ENCODE measurements at regions not wholly inside any gene's neighbourhood (a gene's known extent, or its start where the extent isn't known, plus 50 kb on each side); places are given as distances from the start of the nearest gene placed in this dataset.

GRCh38 chr10:3858051-3858845, 73.2 kb upstream of the KLF6 start:
- DNase-seq: no peak

- DNase-seq: no peak
These were observed 72.3 kb upstream of the KLF6 start for GRCh38 chr10:3857318-3857717.

GRCh38 chr10:3856593-3856992, 71.6 kb upstream of the KLF6 start:
- DNase-seq: no peak

- no peak for DNase-seq
These were observed 68.7 kb upstream of the KLF6 start for GRCh38 chr10:3853547-3854303.

GRCh38 chr10:3853016-3853415, 68.0 kb upstream of the KLF6 start:
- DNase-seq: no peak

- DNase-seq: peak; percentile 66
These were observed 67.3 kb upstream of the KLF6 start for GRCh38 chr10:3852147-3852904.

- no peak for DNase-seq
These were observed 66.3 kb upstream of the KLF6 start for GRCh38 chr10:3850999-3851937.

- DNase-seq: no peak
These were observed 64.0 kb upstream of the KLF6 start for GRCh38 chr10:3848775-3849635.

- no peak for DNase-seq
These were observed 63.2 kb upstream of the KLF6 start for GRCh38 chr10:3848005-3848774.

- no peak for DNase-seq
These were observed 61.7 kb upstream of the KLF6 start for GRCh38 chr10:3846736-3847135.

- DNase-seq: no peak
These were observed 59.5 kb upstream of the KLF6 start for GRCh38 chr10:3844491-3845025.

GRCh38 chr10:3838460-3839437, 53.7 kb upstream of the KLF6 start:
- DNase-seq: no peak

- no peak for DNase-seq
These were observed 52.8 kb upstream of the KLF6 start for GRCh38 chr10:3837647-3838459.

GRCh38 chr10:3836222-3836820, 51.3 kb upstream of the KLF6 start:
- no peak for DNase-seq

- DNase-seq: no peak
These were observed 50.8 kb upstream of the KLF6 start for GRCh38 chr10:3835770-3836169.

- no peak for DNase-seq
These were observed 49.9 kb upstream of the KLF6 start for GRCh38 chr10:3834947-3835346.
